Brain microvascular endothelial cell (primary cell): ENCODE measurements at regions not wholly inside any gene's neighbourhood (a gene's known extent, or its start where the extent isn't known, plus 50 kb on each side); places are given as distances from the start of the nearest gene placed in this dataset.
A peak's percentile ranks its signal among the peaks of the same experiment; 100 is the strongest.

Experiments used
- DNase-seq: peaks from one replicate; pipeline ENCODE4 v3.0.0-alpha.2; 2020
- H3K27ac ChIP-seq: fragments of 250-450 bp; sonication (Bioruptor Pico); 2 replicates; pipeline ENCODE4 v1.5.1; 2020; ENCODE audit warnings: mild to moderate bottlenecking, moderate library complexity
- H3K27me3 ChIP-seq: fragments of 250-450 bp; sonication (Bioruptor Pico); replicated peaks from 2 replicates; pipeline ENCODE4 v1.5.1; 2020; ENCODE audit warnings: mild to moderate bottlenecking
- H3K36me3 ChIP-seq: fragments of 250-450 bp; sonication (Bioruptor Pico); replicated peaks from 2 replicates; pipeline ENCODE4 v1.5.1; 2020; ENCODE audit warnings: mild to moderate bottlenecking
- H3K4me3 ChIP-seq: 2 replicates; pipeline ENCODE4 v1.5.1; 2011; ENCODE audit warnings: low read depth, mild to moderate bottlenecking, control low read depth, low read length, moderate library complexity
- CTCF ChIP-seq: IDR thresholded peaks from 2 replicates; pipeline ENCODE4 v1.5.1; 2011; ENCODE audit warnings: low read depth, mild to moderate bottlenecking, moderate library complexity, low read length, control low read depth, inconsistent platforms; ENCODE audit errors: missing control alignments
- in situ Hi-C: cut with HindIII; loops from 2 replicates; pipeline ENCODE4 v1.10.0; 2017; ENCODE audit warnings: low sequenced_read_pairs, low pct_ligation_motif_present

- H3K36me3 ChIP-seq = no peaks in the 10 kb centered on the region
- TF ChIP-seq CTCF = no peak
- DNase-seq = no peak
- in situ Hi-C loops = no loop called here
- no peak overlapping the region for H3K4me3 ChIP-seq
- no peaks in the 10 kb centered on the region for H3K27me3 ChIP-seq
- H3K27ac ChIP-seq = no peak overlapping the region
Measured at GRCh38 chr14:98908050-98908449, 363.9 kb downstream of the BCL11B start.

- TF ChIP-seq CTCF = no peak
- in situ Hi-C loops = no loop called here
- no peaks in the 10 kb centered on the region for H3K27me3 ChIP-seq
- no peaks in the 10 kb centered on the region for H3K36me3 ChIP-seq
- H3K27ac ChIP-seq = no peak overlapping the region
- no peak overlapping the region for H3K4me3 ChIP-seq
- peak; percentile 47 for DNase-seq
Measured at GRCh38 chr14:98909251-98909944, 362.6 kb downstream of the BCL11B start.

- no peaks in the 10 kb centered on the region for H3K36me3 ChIP-seq
- H3K27me3 ChIP-seq = no peaks in the 10 kb centered on the region
- DNase-seq = no peak
- no peak overlapping the region for H3K4me3 ChIP-seq
- in situ Hi-C loops = no loop called here
- TF ChIP-seq CTCF = no peak
- no peak overlapping the region for H3K27ac ChIP-seq
Measured at GRCh38 chr14:98910061-98910460, 361.9 kb downstream of the BCL11B start.

- H3K36me3 ChIP-seq = no peaks in the 10 kb centered on the region
- TF ChIP-seq CTCF = no peak
- no peaks in the 10 kb centered on the region for H3K27me3 ChIP-seq
- in situ Hi-C loops = no loop called here
- DNase-seq = no peak
- H3K27ac ChIP-seq = no peak overlapping the region
- no peak overlapping the region for H3K4me3 ChIP-seq
Measured at GRCh38 chr14:98912655-98913054, 359.3 kb downstream of the BCL11B start.

GRCh38 chr14:98913967-98914650, 357.9 kb downstream of the BCL11B start:
- DNase-seq = no peak
- H3K27ac ChIP-seq = no peak overlapping the region
- no peaks in the 10 kb centered on the region for H3K36me3 ChIP-seq
- H3K27me3 ChIP-seq = no peaks in the 10 kb centered on the region
- in situ Hi-C loops = no loop called here
- no peak overlapping the region for H3K4me3 ChIP-seq
- no peak for TF ChIP-seq CTCF

GRCh38 chr14:98914942-98915341, 357.1 kb downstream of the BCL11B start:
- DNase-seq = no peak
- Histone ChIP-seq H3K36me3 (no peaks in the 10 kb centered on the region), H3K4me3 (no peak overlapping the region), H3K27ac (no peak overlapping the region), H3K27me3 (no peaks in the 10 kb centered on the region)
- in situ Hi-C loops = no loop called here
- no peak for TF ChIP-seq CTCF
